Lung (tissue), 11 donors: ENCODE measurements at regions not wholly inside any gene's neighbourhood (a gene's known extent, or its start where the extent isn't known, plus 50 kb on each side); places are given as distances from the start of the nearest gene placed in this dataset.
A peak's percentile ranks its signal among the peaks of the same experiment; 100 is the strongest.

ENCODE experiments used
- ATAC-seq: fragments of 200-7000 bp; cut with Tn5 transposase; one replicate; pipeline ENCODE4 v1.9.1; 2020; ENCODE audit warnings: moderate number of reproducible peaks; ENCODE audit not compliant: insufficient read depth, low FRiP score
- DNase-seq, 3 donors: peaks; one replicate each; pipeline ENCODE4 v3.0.0-alpha.2; 2013 to 2017
- H3K27ac ChIP-seq, 2 donors: one replicate each; pipeline ENCODE4 v1.5.1; 2013; ENCODE audit warnings: mild to moderate bottlenecking in 2 of 2, moderate library complexity in 2 of 2, control low read depth in 1 of 2, inconsistent platforms in 1 of 2, low read depth in 1 of 2, low read length in 1 of 2
- H3K27me3 ChIP-seq, 3 donors: one replicate each; pipeline ENCODE4 v1.5.1; 2013; ENCODE audit warnings: low read length in 2 of 3; ENCODE audit not compliant: control insufficient read depth in 3 of 3, insufficient read depth in 3 of 3
- H3K36me3 ChIP-seq, 4 donors: one replicate each; pipeline ENCODE4 v1.5.1; 2013; ENCODE audit warnings: low read length in 4 of 4, mild to moderate bottlenecking in 1 of 4, moderate library complexity in 1 of 4; ENCODE audit not compliant: control insufficient read depth in 4 of 4, insufficient read depth in 4 of 4
- H3K4me1 ChIP-seq, 5 donors: one replicate each; pipeline ENCODE4 v1.5.1; 2013; ENCODE audit warnings: low read length in 5 of 5, mild to moderate bottlenecking in 2 of 5, moderate library complexity in 1 of 5; ENCODE audit not compliant: control insufficient read depth in 5 of 5, insufficient read depth in 5 of 5
- H3K4me3 ChIP-seq: one replicate; pipeline ENCODE4 v1.5.1; 2013; ENCODE audit warnings: mild to moderate bottlenecking, control low read depth, moderate library complexity
- H3K9ac ChIP-seq, 2 donors: one replicate each; pipeline ENCODE4 v1.5.1; 2013; ENCODE audit warnings: low read length in 2 of 2, control low read depth in 1 of 2; ENCODE audit not compliant: insufficient read depth in 1 of 2
- H3K9me3 ChIP-seq, 4 donors: one replicate each; pipeline ENCODE4 v1.5.1; 2013; ENCODE audit warnings: low read length in 3 of 4, mild to moderate bottlenecking in 1 of 4, moderate library complexity in 1 of 4; ENCODE audit not compliant: control insufficient read depth in 4 of 4, insufficient read depth in 3 of 4
- CTCF ChIP-seq: IDR thresholded peaks from 2 replicates; pipeline ENCODE4 v1.5.1; 2012; ENCODE audit warnings: mild to moderate bottlenecking; ENCODE audit errors: control extremely low read depth, extremely low read depth
- WGBS, 2 donors: extraction: QIAGEN DNeasy Blood & Tissue Kit; methylation state at CpG; one replicate each; pipeline ENCODE4 v1.1.7; 2013; 5-methylcytosine and 5-hydroxymethylcytosine counted together
- donor health status: control.
- donor health status: control.
- donor health status: Bipolar disorder and iron deficiency.
- donor health status: healthy.
- donor health status: DM: yes; HTN: yes; CAD: no.

GRCh38 chrX:33908898-33909297 is 223.2 kb downstream of the FAM47A start:
- H3K4me1 ChIP-seq: no peaks in the 10 kb centered on the region
- no peak overlapping the region for H3K27ac ChIP-seq
- WGBS, 2 donors: 41 to 46% methylated on average over 5 of the region's 5 CpGs
- H3K4me3 ChIP-seq: no peak overlapping the region
- peaks cover 0 to 2% (median 0%) of the 10 kb centered on the region in 3 donors for H3K27me3 ChIP-seq
- no peak for TF ChIP-seq CTCF
- no peaks in the 10 kb centered on the region for H3K9me3 ChIP-seq
- ATAC-seq: no peak
- no peaks in the 10 kb centered on the region for H3K36me3 ChIP-seq
- no peak for DNase-seq
- H3K9ac ChIP-seq: no peak overlapping the region

GRCh38 chrX:33908074-33908473 is 224.0 kb downstream of the FAM47A start:
- Histone ChIP-seq H3K36me3 (no peaks in the 10 kb centered on the region), H3K27me3 (peaks cover 0 to 2% (median 0%) of the 10 kb centered on the region in 3 donors), H3K9ac (no peak overlapping the region), H3K4me1 (no peaks in the 10 kb centered on the region), H3K27ac (no peak overlapping the region), H3K9me3 (no peaks in the 10 kb centered on the region), H3K4me3 (no peak overlapping the region)
- DNase-seq: no peak
- ATAC-seq: no peak
- no peak for TF ChIP-seq CTCF

- Histone ChIP-seq H3K36me3 (no peaks in the 10 kb centered on the region), H3K9me3 (no peaks in the 10 kb centered on the region), H3K27ac (no peak overlapping the region), H3K27me3 (no peaks in the 10 kb centered on the region), H3K4me3 (no peak overlapping the region), H3K9ac (no peak overlapping the region), H3K4me1 (no peaks in the 10 kb centered on the region)
- no peak for ATAC-seq
- TF ChIP-seq CTCF: no peak
- peak in 1 of 3 donors; percentile 20 for DNase-seq
- 31 to 38% methylated on average over 2 of the region's 2 CpGs for WGBS, 2 donors
Observed at GRCh38 chrX:33906971-33907370, 225.1 kb downstream of the FAM47A start.

- H3K27ac ChIP-seq: no peak overlapping the region
- no peak overlapping the region for H3K9ac ChIP-seq
- peaks cover 0 to 3% (median 3%) of the 10 kb centered on the region in 3 donors for H3K27me3 ChIP-seq
- no peaks in the 10 kb centered on the region for H3K36me3 ChIP-seq
- TF ChIP-seq CTCF: no peak
- DNase-seq (peak in 1 of 3 donors; percentile 3), ATAC-seq (peak; percentile 19)
- H3K9me3 ChIP-seq: no peaks in the 10 kb centered on the region
- no peak overlapping the region for H3K4me3 ChIP-seq
- H3K4me1 ChIP-seq: peaks cover 0 to 2% (median 0%) of the 10 kb centered on the region in 5 donors
- 40 to 56% methylated on average over 2 of the region's 2 CpGs for WGBS, 2 donors
Observed at GRCh38 chrX:33892670-33893069, 239.4 kb downstream of the FAM47A start.
